GM12878 (cell line): ENCODE measurements at regions not wholly inside any gene's neighbourhood (a gene's known extent, or its start where the extent isn't known, plus 50 kb on each side); places are given as distances from the start of the nearest gene placed in this dataset.

Source experiments
- ATAC-seq: fragments of 200-7000 bp; cut with Tn5 transposase; 3 replicates; pipeline ENCODE4 v1.9.1; 2020; ENCODE audit warnings: mild to moderate bottlenecking, moderate library complexity
- BruUV-seq: library from RNA; stranded (reverse); fragments of 400-500 nt; replicated peaks from 2 replicates; lab custom pipeline; 2021; lab: Mats Ljungman, UMichigan
- CTCF ChIA-PET: fragments of 300-600 bp; sonication (Branson Sonifier 250); formaldehyde crosslinking; extraction: SDS; loops from one replicate; lab custom pipeline; 2021; ENCODE audit warnings: inconsistent platforms; lab: Yijun Ruan, JAX
- POLR2A ChIA-PET: fragments of 350-600 bp; formaldehyde crosslinking; extraction: SDS; loops from one replicate; lab custom pipeline; 2021; ENCODE audit warnings: inconsistent platforms; lab: Charles Lee
- RAD21 ChIA-PET: fragments of 300-600 bp; sonication (Branson Sonifier 250); formaldehyde crosslinking; loops from one replicate; lab custom pipeline; 2023; ENCODE audit warnings: antibody characterized with exemption; ENCODE audit not compliant: unreplicated experiment; lab: Charles Lee
- SMC1A ChIA-PET: fragments of 300-600 bp; sonication (Branson Sonifier 250); formaldehyde crosslinking; loops from one replicate; lab custom pipeline; 2023; ENCODE audit not compliant: unreplicated experiment, uncharacterized antibody; lab: Charles Lee
- DNase-seq: peaks from one replicate; pipeline ENCODE4 v3.0.0-alpha.2; 2011; ENCODE audit warnings: low read depth, low spot score
- FAIRE-seq: peaks from 3 replicates; lab custom pipeline; 2011; peaks lifted over from hg19 to GRCh38; lab: Jason Lieb, UNC
- H2AFZ ChIP-seq: 2 replicates; pipeline ENCODE4 v1.6.0; 2011; ENCODE audit warnings: low read depth, low read length, control low read depth; ENCODE audit not compliant: control insufficient read depth
- H3K27ac ChIP-seq: 2 replicates; pipeline ENCODE4 v1.5.1; 2011; ENCODE audit warnings: control low read depth; ENCODE audit not compliant: control insufficient read depth, insufficient read depth
- H3K27me3 ChIP-seq, 2 experiments: replicated peaks in 1 of 2; 2 replicates each; pipeline versions ENCODE4 v1.6.0 to v1.6.1; 2011; ENCODE audit warnings: low read length in 1 of 2; ENCODE audit not compliant: control insufficient read depth in 2 of 2, insufficient read depth in 2 of 2
- H3K36me3 ChIP-seq, 2 experiments: 2 replicates each; pipeline ENCODE4 v1.5.1; 2011; ENCODE audit warnings: low read length in 1 of 2; ENCODE audit not compliant: control insufficient read depth in 2 of 2, insufficient read depth in 2 of 2
- H3K4me1 ChIP-seq: 2 replicates; pipeline ENCODE4 v1.6.1; 2011; ENCODE audit warnings: mild to moderate bottlenecking, low read length, moderate library complexity, mixed read lengths; ENCODE audit not compliant: control insufficient read depth, insufficient read depth
- H3K4me2 ChIP-seq: 2 replicates; pipeline ENCODE4 v1.6.0; 2011; ENCODE audit warnings: control low read depth; ENCODE audit not compliant: control insufficient read depth, insufficient read depth
- H3K4me3 ChIP-seq: fragments of 200-600 bp; sonication (generic); 2 replicates; pipeline ENCODE4 v1.5.1; 2016
- H3K79me2 ChIP-seq: 2 replicates; pipeline ENCODE4 v1.6.0; 2011; ENCODE audit warnings: low read length; ENCODE audit not compliant: control insufficient read depth, insufficient read depth
- H3K9ac ChIP-seq: 2 replicates; pipeline ENCODE4 v1.8.0; 2011; ENCODE audit warnings: low read length, control low read depth, mixed read lengths; ENCODE audit not compliant: control insufficient read depth, insufficient read depth
- H3K9me3 ChIP-seq: replicated peaks from 3 replicates; pipeline ENCODE4 v1.5.1; 2011; ENCODE audit warnings: mild to moderate bottlenecking, low read length; ENCODE audit not compliant: control insufficient read depth, insufficient read depth
- H4K20me1 ChIP-seq: 2 replicates; pipeline ENCODE4 v1.6.0; 2011; ENCODE audit not compliant: control insufficient read depth, insufficient read depth
- EED ChIP-seq: sonication (generic); IDR thresholded peaks from 2 replicates; pipeline ENCODE4 v1.6.1; 2016; ENCODE audit warnings: antibody characterized with exemption, low read depth
- ESRRA ChIP-seq: IDR thresholded peaks from 2 replicates; pipeline ENCODE4 v1.6.1; 2012; ENCODE audit warnings: mild to moderate bottlenecking, low read length, improper control_type of control experiment
- IKZF1 ChIP-seq: fragments of 450-650 bp; conservative IDR thresholded peaks from 2 replicates; pipeline ENCODE4 v1.6.1; 2017; ENCODE audit warnings: antibody characterized with exemption, mild to moderate bottlenecking
- KDM1A ChIP-seq: fragments of 200-600 bp; sonication (generic); IDR thresholded peaks from 2 replicates; pipeline ENCODE4 v1.6.1; 2016; ENCODE audit warnings: borderline replicate concordance
- YY1 ChIP-seq: IDR thresholded peaks from 2 replicates; pipeline ENCODE4 v1.6.1; 2011; ENCODE audit warnings: low read depth, mild to moderate bottlenecking, low read length
- ZNF217 ChIP-seq: fragments of 450-650 bp; IDR thresholded peaks from 2 replicates; pipeline ENCODE4 v1.6.1; 2017; ENCODE audit warnings: antibody characterized with exemption, mild to moderate bottlenecking
- ZNF687 ChIP-seq: fragments of 450-650 bp; IDR thresholded peaks from 2 replicates; pipeline ENCODE4 v1.6.1; 2017; ENCODE audit warnings: mild to moderate bottlenecking, moderate library complexity
- WGBS: methylation state at CpG from one replicate; pipeline ENCODE4 v1.1.6; 2016; ENCODE audit warnings: low lambda C conversion rate; ENCODE audit not compliant: insufficient replicate concordance, insufficient coverage; ENCODE audit errors: missing lambda C conversion rate; 5-methylcytosine and 5-hydroxymethylcytosine counted together
- in situ Hi-C: fragments of 300-500 bp; cut with MboI; formaldehyde crosslinking; loops from 9 replicates; pipeline ENCODE4 v1.14.3; 2018; ENCODE audit warnings: mixed read lengths
- intact Hi-C: fragments of 100-400 bp; cut with micrococcal nuclease; formaldehyde crosslinking; loops from one replicate; pipeline ENCODE4 v1.14.2; 2022; ENCODE audit not compliant: unreplicated experiment

- WGBS = 46% methylated on average over 6 of the region's 6 CpGs
- no peak for FAIRE-seq
- no TSS peak for BruUV-seq
- ChIA-PET POLR2A (interaction anchor here (0.7 to 1.7 kb wide), 3 partner anchors 16 to 41 kb away, joined by 3 to 6 read pairs (median 3); no protein-coding TSS in a partner anchor), CTCF (interaction anchor here (0.9 to 1.6 kb wide), 5 partner anchors 12 to 210 kb away, joined by 3 to 4 read pairs (median 3); no protein-coding TSS in a partner anchor), SMC1A (interaction anchor here (0.7 to 4.5 kb wide), 20 partner anchors 12 to 243 kb away, joined by 3 to 25 read pairs (median 4); no protein-coding TSS in a partner anchor), RAD21 (interaction anchor here (0.9 to 2.4 kb wide), 11 partner anchors 14 to 242 kb away, joined by 3 to 9 read pairs (median 4); no protein-coding TSS in a partner anchor)
- Histone ChIP-seq H2AFZ (no peak overlapping the region), H3K36me3 (no peaks in the 10 kb centered on the region), H3K9me3 (no peaks in the 10 kb centered on the region; the same call in 2 of the 3 replicates), H3K9ac (no peak overlapping the region), H3K4me3 (no peak overlapping the region), H3K27ac (no peak overlapping the region; the same call in 1 of the 2 replicates), H3K27me3 (no peaks in the 10 kb centered on the region), H3K4me1 (peaks cover 34% of the 10 kb centered on the region), H3K79me2 (peaks cover 2% of the 10 kb centered on the region), H3K4me2 (peak overlapping the region; percentile 5), H4K20me1 (no peaks in the 10 kb centered on the region)
- intact Hi-C loops (loop anchor here (5.0 kb wide), 3 partner anchors 104 to 211 kb away; no protein-coding TSS in a partner anchor), in situ Hi-C loops (no loop called here)
- ATAC-seq = peak; percentile 39
- DNase-seq = no peak
- TF ChIP-seq YY1 = peak; percentile 52; the same call in 1 of the 2 replicates
- TF ChIP-seq KDM1A = no peak
- no peak for TF ChIP-seq EED
- peak; percentile 84 for TF ChIP-seq ZNF217
- no peak for TF ChIP-seq IKZF1
- TF ChIP-seq ESRRA = peak; percentile 56; the same call in 1 of the 2 replicates
- TF ChIP-seq ZNF687 = no peak
Observed at GRCh38 chr2:12073217-12073852, 326.9 kb downstream of the LPIN1 start.
